ENCODE measurements at regions not wholly inside any gene's neighbourhood (a gene's known extent, or its start where the extent isn't known, plus 50 kb on each side); places are given as distances from the start of the nearest gene placed in this dataset.

DNA sequence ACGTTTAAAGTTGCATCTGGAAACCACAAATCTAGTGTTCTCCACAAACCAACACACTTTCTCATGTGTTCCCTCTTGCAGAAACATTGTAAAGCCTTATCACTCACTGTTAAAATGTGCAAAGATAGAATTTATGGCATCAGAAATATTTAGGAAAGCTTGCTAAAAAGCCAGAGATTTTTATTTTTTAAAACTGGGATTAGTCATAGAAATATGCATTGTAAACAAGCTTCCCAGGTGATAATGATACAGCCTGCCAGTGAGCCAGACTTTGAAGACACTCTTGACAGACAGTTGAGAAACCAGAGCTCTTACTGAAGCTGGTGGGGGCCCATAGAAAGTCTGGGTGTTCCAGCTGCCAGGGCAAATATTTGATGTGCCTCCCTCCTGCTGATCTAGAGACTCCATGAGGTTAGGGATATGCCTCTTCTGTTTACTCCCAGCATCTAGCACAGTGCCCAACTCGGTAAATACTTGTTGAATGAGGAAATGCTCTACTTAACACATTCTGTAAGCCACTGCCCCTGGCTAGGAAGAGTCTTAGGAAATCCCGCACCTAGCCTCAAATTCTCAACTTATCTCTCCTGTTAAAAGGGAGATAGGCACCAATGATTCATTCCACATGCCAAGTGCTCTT lies 179.0 kb upstream of the RASGEF1B start:
- DNase-seq, result no peak

GRCh38 chr4:81648576-81649275 lies 177.0 kb upstream of the RASGEF1B start:
- no peak for DNase-seq

DNA sequence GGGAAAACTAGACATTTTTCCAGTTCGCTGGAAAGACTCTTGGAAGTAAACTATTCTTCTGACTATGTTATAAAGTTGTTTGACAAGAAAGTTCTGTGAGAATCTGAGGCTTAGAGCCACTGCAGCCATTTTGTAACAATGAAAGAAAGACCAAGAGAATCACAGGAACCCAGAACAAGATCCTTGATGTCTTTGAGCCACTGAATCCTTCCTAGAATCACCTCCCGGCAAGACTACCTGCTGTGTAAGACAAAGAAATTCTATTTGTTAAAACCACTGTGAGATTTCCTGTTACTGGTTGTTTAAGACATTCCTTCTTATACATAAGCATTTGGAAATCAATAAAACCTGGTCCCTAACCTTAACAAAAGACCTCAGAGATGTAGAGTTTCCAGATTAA lies 175.7 kb upstream of the RASGEF1B start:
- DNase-seq, result no peak

DNA sequence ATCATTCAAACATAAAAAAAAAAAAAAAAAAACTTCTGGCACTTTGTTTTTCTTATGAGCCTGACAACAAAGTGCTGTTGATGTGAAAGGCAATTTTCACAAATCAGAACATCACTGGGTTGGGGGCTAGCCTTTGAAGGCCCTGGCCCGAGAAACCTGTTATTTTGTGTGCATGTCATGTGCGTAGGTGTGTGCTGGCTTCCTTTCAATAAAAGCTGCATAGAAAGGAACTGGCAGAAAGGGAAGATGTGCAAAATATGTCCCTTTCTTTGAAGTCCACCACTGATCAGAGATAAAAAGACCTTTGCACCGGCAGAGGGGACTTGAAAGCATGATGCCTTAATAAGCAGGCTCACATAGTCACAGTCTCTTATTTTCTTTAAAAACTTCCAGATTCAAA lies 170.8 kb upstream of the RASGEF1B start:
- DNase-seq, result no peak

GRCh38 chr4:81639248-81639647 lies 167.5 kb upstream of the RASGEF1B start:
- no peak for DNase-seq

DNA sequence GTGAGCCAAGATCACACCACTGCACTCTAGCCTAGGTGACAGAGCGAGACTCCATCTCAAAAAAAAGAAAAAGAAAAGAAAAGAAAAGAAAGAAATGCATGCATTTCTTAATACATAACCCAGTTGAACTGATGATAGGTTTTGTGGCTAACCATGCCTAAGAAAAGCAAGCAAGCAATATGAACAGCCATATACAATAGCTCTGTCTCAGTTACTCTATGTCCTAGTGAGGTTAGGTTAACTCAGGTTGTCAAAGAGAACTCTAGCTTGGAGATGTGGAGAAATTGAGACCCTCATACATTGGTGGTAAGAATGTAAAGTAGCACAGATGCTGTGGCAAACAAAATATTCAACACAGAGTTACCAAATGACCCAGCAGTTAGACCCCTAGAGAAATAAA lies 167.0 kb upstream of the RASGEF1B start:
- DNase-seq, result no peak

DNA sequence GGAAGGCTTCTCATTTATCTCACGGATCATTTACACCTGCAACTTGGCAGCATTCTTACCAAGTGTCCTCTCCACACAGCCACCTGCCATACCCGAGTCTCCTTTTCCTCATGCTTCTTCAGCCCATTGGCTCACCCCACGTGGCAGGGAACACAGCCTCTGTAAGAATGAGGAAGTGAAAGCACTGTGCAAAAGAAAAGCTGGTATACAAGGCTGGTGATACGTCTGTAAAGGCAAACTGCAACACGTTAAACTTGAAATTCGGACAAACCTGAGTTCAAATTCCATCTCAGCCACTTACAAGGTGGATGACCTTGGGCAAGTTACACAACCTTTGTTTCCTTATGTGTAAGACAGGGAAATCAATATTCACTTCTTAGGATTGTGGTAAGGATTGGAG lies 164.0 kb upstream of the RASGEF1B start:
- DNase-seq, result no peak

GRCh38 chr4:81634766-81635549 lies 163.3 kb upstream of the RASGEF1B start:
- DNase-seq, result no peak

- no peak for DNase-seq
Measured at GRCh38 chr4:81634165-81634564, 162.5 kb upstream of the RASGEF1B start.

DNA sequence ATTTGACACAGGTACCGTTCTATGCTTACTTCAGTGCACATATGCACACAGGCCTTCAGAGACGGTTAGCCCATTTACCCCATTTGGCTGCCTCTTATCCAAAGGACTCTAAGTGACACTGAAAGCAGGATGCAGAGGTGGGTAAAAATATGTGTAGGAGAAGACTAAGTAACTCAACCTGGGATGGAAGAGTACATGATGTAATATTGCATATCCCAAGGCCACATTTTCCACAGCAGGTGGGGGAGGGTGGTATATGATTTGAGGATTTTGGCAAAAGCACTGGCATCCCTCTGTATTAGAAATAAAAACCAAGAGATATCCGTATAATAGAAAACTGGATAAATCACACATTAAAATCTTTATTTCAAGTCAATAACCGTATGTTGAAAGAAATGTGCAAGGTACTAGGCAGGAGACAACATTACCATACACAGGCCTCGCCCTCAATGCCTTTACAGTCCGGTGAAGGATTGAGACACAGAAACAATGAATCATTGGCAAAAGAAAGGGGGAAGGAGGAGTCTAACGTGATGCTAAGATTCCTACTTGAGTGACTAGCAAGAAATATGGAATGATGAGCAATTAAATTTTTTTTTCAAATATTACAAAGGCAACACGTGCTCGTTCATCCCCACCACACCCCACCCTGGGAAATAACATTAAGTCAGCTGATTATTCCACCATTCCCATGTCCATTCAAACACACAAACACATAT lies 161.0 kb upstream of the RASGEF1B start:
- DNase-seq, result no peak

- no peak for DNase-seq
Measured at GRCh38 chr4:81631958-81632441, 160.3 kb upstream of the RASGEF1B start.

GRCh38 chr4:81629366-81629765 lies 157.7 kb upstream of the RASGEF1B start:
- no peak for DNase-seq

GRCh38 chr4:81628489-81628888 lies 156.8 kb upstream of the RASGEF1B start:
- DNase-seq, result no peak

GRCh38 chr4:81627590-81627989 lies 155.9 kb upstream of the RASGEF1B start:
- DNase-seq, result no peak

DNA sequence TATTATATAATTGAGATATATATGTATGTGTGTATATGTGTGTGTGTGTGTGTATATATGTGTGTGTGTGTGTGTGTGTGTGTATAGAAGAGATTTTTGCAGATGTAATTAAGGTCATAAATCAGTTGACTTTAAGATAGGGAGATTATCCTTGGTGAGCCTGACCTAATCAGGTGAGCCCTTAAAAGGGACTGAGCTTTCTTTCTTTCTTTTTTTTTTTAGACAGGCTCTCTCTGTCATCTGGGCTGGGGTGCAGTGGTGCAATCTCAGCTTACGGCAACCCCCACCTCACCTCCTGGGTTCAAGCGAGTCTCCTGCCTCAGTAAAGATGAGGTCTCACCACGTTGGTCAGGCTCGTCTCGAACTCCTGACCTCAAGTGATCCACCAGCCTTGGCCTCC lies 155.1 kb upstream of the RASGEF1B start:
- DNase-seq, result no peak

- DNase-seq, result no peak
Measured at GRCh38 chr4:81625422-81626417, 154.0 kb upstream of the RASGEF1B start.

DNA sequence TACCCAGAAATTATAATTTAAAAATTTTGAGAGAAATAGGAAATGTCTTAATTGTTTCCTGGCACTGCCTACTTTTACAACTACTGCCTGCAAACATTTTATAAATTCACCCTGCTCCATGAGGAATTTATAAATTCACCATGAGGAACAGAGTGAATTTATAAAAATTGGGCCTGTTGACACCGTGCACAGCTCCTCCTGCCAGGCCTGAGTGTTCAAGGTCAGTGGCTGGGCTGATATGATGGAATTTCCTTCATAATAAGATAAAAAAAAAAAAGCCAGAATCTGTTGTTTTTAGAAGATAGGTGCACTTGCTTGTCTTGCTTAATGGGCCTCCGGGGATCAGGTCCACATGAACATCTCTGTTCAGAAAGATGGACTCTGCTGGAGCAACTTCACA lies 151.7 kb upstream of the RASGEF1B start:
- DNase-seq, result no peak

DNA sequence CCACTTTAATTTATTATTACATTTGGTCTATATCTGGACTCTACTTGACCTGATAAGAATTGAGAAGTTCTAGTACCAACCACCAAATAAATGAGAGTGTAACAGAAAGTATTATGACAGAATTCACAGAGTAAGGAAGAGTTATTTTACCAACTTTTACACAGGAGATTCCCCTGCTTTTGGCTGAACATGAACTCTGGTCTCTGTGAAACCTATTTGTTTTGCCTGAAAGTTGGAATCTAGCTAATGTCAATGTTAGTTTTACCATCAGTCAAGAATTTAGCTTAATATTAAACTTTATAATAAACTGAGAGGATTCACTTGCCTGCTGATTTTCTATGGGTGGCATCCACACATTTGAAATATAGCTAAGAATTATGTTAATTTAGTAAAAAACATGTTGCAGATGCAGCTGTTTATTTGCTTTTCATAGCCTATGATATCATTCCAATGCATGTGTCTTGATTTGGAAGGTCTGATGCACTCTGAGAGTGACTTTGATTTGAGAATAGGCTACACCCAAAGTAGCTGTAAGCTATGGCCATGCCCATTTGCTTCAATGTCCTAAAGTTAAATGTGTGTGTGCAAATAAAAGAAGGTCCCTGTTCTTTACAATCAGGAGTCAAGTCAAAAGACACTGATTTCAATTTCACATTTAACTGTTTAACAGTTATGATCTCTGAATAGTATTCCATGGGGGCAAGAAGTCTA lies 150.9 kb upstream of the RASGEF1B start:
- no peak for DNase-seq

GRCh38 chr4:81622028-81622427 lies 150.3 kb upstream of the RASGEF1B start:
- no peak for DNase-seq

DNA sequence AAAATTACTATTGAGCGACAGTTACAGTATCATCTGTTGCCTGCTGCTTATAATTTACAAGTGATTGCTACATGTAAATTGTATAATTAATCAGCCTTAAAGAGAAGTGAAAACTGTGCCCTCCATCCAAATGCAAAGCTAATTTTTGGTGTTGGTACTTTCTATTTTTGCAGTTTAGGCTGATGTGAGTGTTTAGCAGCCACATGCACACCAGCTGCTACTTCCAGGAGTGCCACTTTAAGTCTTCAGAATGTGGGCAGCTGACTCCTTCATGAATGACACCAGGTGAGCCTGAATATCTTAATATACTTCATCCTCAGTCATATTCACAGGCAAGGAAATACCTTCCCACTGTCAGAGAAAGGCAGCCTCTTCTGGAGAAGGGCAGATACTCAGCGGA lies 149.8 kb upstream of the RASGEF1B start:
- no peak for DNase-seq

- DNase-seq, result no peak
Measured at GRCh38 chr4:81620442-81620841, 148.7 kb upstream of the RASGEF1B start.

All from NCI-H526 (cell line).